OCI-LY7 (cell line): ENCODE measurements at regions not wholly inside any gene's neighbourhood (a gene's known extent, or its start where the extent isn't known, plus 50 kb on each side); places are given as distances from the start of the nearest gene placed in this dataset.

Source experiments
- EZH2phosphoT487 ChIP-seq: fragments of 200-600 bp; sonication (generic); IDR thresholded peaks from 2 replicates; pipeline ENCODE4 v1.6.1; 2018; ENCODE audit warnings: low read depth, borderline replicate concordance, mild to moderate bottlenecking, mixed run types, antibody characterized with exemption, low read length, moderate library complexity, mixed read lengths
- TF ChIP-seq, protein P1 (sequence below): fragments of 200-600 bp; sonication (generic); conservative IDR thresholded peaks from 2 replicates; pipeline ENCODE4 v1.5.1; 2014; ENCODE audit warnings: mild to moderate bottlenecking, antibody characterized with exemption, low read length, moderate library complexity, mixed read lengths

DNA sequence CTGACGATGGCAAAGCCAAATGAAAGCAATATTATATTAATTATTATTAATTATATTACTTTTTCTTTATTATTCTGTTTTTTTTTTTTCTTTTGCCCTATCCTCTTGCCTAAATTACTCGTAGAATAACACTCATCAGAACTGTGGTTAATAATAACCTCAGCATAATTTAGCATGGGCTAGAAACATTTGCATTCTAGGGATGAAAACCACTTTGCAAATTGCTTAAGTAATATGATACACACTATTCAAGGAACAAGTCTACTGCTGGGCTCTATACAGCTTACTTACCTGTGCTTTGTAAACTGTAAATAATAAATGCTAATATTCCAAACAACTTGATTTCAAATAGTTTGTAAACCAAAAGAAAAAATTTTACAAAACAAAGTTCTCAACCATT, 375.8 kb downstream of the HGF start:
- TF ChIP-seq, protein P1, sequence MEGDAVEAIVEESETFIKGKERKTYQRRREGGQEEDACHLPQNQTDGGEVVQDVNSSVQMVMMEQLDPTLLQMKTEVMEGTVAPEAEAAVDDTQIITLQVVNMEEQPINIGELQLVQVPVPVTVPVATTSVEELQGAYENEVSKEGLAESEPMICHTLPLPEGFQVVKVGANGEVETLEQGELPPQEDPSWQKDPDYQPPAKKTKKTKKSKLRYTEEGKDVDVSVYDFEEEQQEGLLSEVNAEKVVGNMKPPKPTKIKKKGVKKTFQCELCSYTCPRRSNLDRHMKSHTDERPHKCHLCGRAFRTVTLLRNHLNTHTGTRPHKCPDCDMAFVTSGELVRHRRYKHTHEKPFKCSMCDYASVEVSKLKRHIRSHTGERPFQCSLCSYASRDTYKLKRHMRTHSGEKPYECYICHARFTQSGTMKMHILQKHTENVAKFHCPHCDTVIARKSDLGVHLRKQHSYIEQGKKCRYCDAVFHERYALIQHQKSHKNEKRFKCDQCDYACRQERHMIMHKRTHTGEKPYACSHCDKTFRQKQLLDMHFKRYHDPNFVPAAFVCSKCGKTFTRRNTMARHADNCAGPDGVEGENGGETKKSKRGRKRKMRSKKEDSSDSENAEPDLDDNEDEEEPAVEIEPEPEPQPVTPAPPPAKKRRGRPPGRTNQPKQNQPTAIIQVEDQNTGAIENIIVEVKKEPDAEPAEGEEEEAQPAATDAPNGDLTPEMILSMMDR: no peak
- TF ChIP-seq EZH2phosphoT487: no peak
